Calu3 (cell line): ENCODE measurements at regions not wholly inside any gene's neighbourhood (a gene's known extent, or its start where the extent isn't known, plus 50 kb on each side); places are given as distances from the start of the nearest gene placed in this dataset.

Experiments used
- BruUV-seq: library from RNA; stranded (reverse); fragments of 400-500 nt; replicated peaks from 2 replicates; lab custom pipeline; 2021; lab: Mats Ljungman, UMichigan
- CTCF ChIA-PET: fragments of 300-600 bp; sonication (Branson Sonifier 250); formaldehyde crosslinking; loops from one replicate; lab custom pipeline; 2022; ENCODE audit warnings: antibody characterized with exemption; lab: Charles Lee
- DNase-seq: peaks from one replicate; pipeline ENCODE4 v3.0.0; 2022
- H3K27ac Mint-ChIP-seq: one replicate; pipeline ENCODE4 v1.8.0; 2022; ENCODE audit warnings: mixed read lengths; ENCODE audit not compliant: unreplicated experiment
- H3K27me3 Mint-ChIP-seq: one replicate; pipeline ENCODE4 v1.8.0; 2022; ENCODE audit warnings: mixed read lengths; ENCODE audit not compliant: unreplicated experiment
- H3K36me3 Mint-ChIP-seq: one replicate; pipeline ENCODE4 v1.8.0; 2022; ENCODE audit warnings: mild to moderate bottlenecking, moderate library complexity, mixed read lengths; ENCODE audit not compliant: insufficient read depth, unreplicated experiment
- H3K4me1 Mint-ChIP-seq: one replicate; pipeline ENCODE4 v1.8.0; 2022; ENCODE audit warnings: mild to moderate bottlenecking, low read depth, mixed read lengths; ENCODE audit not compliant: unreplicated experiment
- H3K4me3 Mint-ChIP-seq: one replicate; pipeline ENCODE4 v1.8.0; 2022; ENCODE audit warnings: mild to moderate bottlenecking, low read depth, moderate library complexity, mixed read lengths; ENCODE audit not compliant: unreplicated experiment
- H3K9me3 Mint-ChIP-seq: one replicate; pipeline ENCODE4 v1.8.0; 2022; ENCODE audit warnings: low read depth, mixed read lengths; ENCODE audit not compliant: unreplicated experiment
- CTCF ChIP-seq: fragments of 200-600 bp; IDR thresholded peaks from one replicate; pipeline ENCODE4 v1.8.0; 2022; ENCODE audit warnings: antibody characterized with exemption; ENCODE audit not compliant: unreplicated experiment
- intact Hi-C: fragments of 100-400 bp; cut with micrococcal nuclease; formaldehyde crosslinking; loops from one replicate; pipeline ENCODE4 v1.10.0; 2022; ENCODE audit not compliant: unreplicated experiment

- H3K36me3 Mint-ChIP-seq: no peaks in the 10 kb centered on the region
- no TSS peak for BruUV-seq
- TF ChIP-seq CTCF: no peak
- H3K27ac Mint-ChIP-seq: no peak overlapping the region
- CTCF ChIA-PET: interaction anchor here (0.7 kb wide), 1 partner anchor 319 kb away, joined by 3 read pairs; no protein-coding TSS in a partner anchor
- H3K9me3 Mint-ChIP-seq: no peaks in the 10 kb centered on the region
- intact Hi-C loops: no loop called here
- H3K4me3 Mint-ChIP-seq: no peak overlapping the region
- no peaks in the 10 kb centered on the region for H3K27me3 Mint-ChIP-seq
- no peak for DNase-seq
- peaks cover 13% of the 10 kb centered on the region for H3K4me1 Mint-ChIP-seq
Measured at GRCh38 chr11:21811572-21811971, 381.3 kb upstream of the ANO5 start.

GRCh38 chr11:21814169-21814568 lies 378.7 kb upstream of the ANO5 start:
- intact Hi-C loops: no loop called here
- Mint-ChIP-seq H3K4me3 (no peak overlapping the region), H3K4me1 (peaks cover 13% of the 10 kb centered on the region), H3K27me3 (no peaks in the 10 kb centered on the region), H3K9me3 (no peaks in the 10 kb centered on the region), H3K27ac (peak overlapping the region; percentile 23), H3K36me3 (no peaks in the 10 kb centered on the region)
- TF ChIP-seq CTCF: no peak
- BruUV-seq: no TSS peak
- CTCF ChIA-PET: interaction anchor here (0.6 kb wide), 1 partner anchor 235 kb away, joined by 3 read pairs; no protein-coding TSS in a partner anchor
- DNase-seq: peak; percentile 38

- H3K4me1 Mint-ChIP-seq: peaks cover 13% of the 10 kb centered on the region
- intact Hi-C loops: no loop called here
- TF ChIP-seq CTCF: no peak
- no peaks in the 10 kb centered on the region for H3K9me3 Mint-ChIP-seq
- no peak for DNase-seq
- no peak overlapping the region for H3K4me3 Mint-ChIP-seq
- BruUV-seq: no TSS peak
- H3K36me3 Mint-ChIP-seq: no peaks in the 10 kb centered on the region
- H3K27ac Mint-ChIP-seq: no peak overlapping the region
- CTCF ChIA-PET: no interaction called here
- H3K27me3 Mint-ChIP-seq: no peaks in the 10 kb centered on the region
Measured at GRCh38 chr11:21817696-21818095, 375.2 kb upstream of the ANO5 start.

GRCh38 chr11:21820176-21820575 lies 372.7 kb upstream of the ANO5 start:
- no TSS peak for BruUV-seq
- no peak overlapping the region for H3K4me3 Mint-ChIP-seq

More at GRCh38 chr11:21820176-21820575, 372.7 kb upstream of the ANO5 start:
- CTCF ChIA-PET: interaction anchor here (0.8 kb wide), 1 partner anchor 21 kb away, joined by 5 read pairs; no protein-coding TSS in a partner anchor
- Mint-ChIP-seq H3K27ac (no peak overlapping the region), H3K27me3 (no peaks in the 10 kb centered on the region), H3K9me3 (no peaks in the 10 kb centered on the region), H3K4me1 (peaks cover 1% of the 10 kb centered on the region), H3K36me3 (no peaks in the 10 kb centered on the region)
- intact Hi-C loops: no loop called here
- TF ChIP-seq CTCF: no peak
- no peak for DNase-seq
